ENCODE measurements at regions not wholly inside any gene's neighbourhood (a gene's known extent, or its start where the extent isn't known, plus 50 kb on each side); places are given as distances from the start of the nearest gene placed in this dataset.

- no peak for DNase-seq
Observed at GRCh38 chr2:181771356-181771755, 91.0 kb upstream of the NEUROD1 start.

GRCh38 chr2:181772334-181772733, 92.0 kb upstream of the NEUROD1 start:
- DNase-seq, result no peak

- DNase-seq, result no peak
Observed at GRCh38 chr2:181772777-181773176, 92.5 kb upstream of the NEUROD1 start.

- no peak for DNase-seq
Observed at GRCh38 chr2:181774685-181775084, 94.4 kb upstream of the NEUROD1 start.

GRCh38 chr2:181776336-181776735, 96.0 kb upstream of the NEUROD1 start:
- no peak for DNase-seq

GRCh38 chr2:181777734-181778133, 97.4 kb upstream of the NEUROD1 start:
- DNase-seq, result no peak

GRCh38 chr2:181778621-181779201, 98.4 kb upstream of the NEUROD1 start:
- no peak for DNase-seq

- DNase-seq, result no peak
Observed at GRCh38 chr2:181779288-181780021, 99.1 kb upstream of the NEUROD1 start.

- DNase-seq, result no peak
Observed at GRCh38 chr2:181780047-181780651, 99.8 kb upstream of the NEUROD1 start.

GRCh38 chr2:181780657-181781056, 100.3 kb upstream of the NEUROD1 start:
- no peak for DNase-seq

- no peak for DNase-seq
Observed at GRCh38 chr2:181781078-181781786, 100.9 kb upstream of the NEUROD1 start.

GRCh38 chr2:181782660-181783059, 102.3 kb upstream of the NEUROD1 start:
- DNase-seq, result no peak

- DNase-seq, result no peak
Observed at GRCh38 chr2:181784556-181784955, 104.2 kb upstream of the NEUROD1 start.

GRCh38 chr2:181785691-181786344, 105.5 kb upstream of the NEUROD1 start:
- no peak for DNase-seq

- DNase-seq, result no peak
Observed at GRCh38 chr2:181786371-181787228, 104.9 kb upstream of the ITPRID2 start.

GRCh38 chr2:181787310-181788048, 104.1 kb upstream of the ITPRID2 start:
- DNase-seq, result no peak

GRCh38 chr2:181788897-181789555, 102.5 kb upstream of the ITPRID2 start:
- no peak for DNase-seq

GRCh38 chr2:181789827-181790448, 101.6 kb upstream of the ITPRID2 start:
- DNase-seq, result no peak

GRCh38 chr2:181790716-181791649, 100.5 kb upstream of the ITPRID2 start:
- no peak for DNase-seq

Measured in NCI-H526 (cell line).